Fibroblast of lung (primary cell): ENCODE measurements at regions not wholly inside any gene's neighbourhood (a gene's known extent, or its start where the extent isn't known, plus 50 kb on each side); places are given as distances from the start of the nearest gene placed in this dataset.
A peak's percentile ranks its signal among the peaks of the same experiment; 100 is the strongest.

Experiments
- DNase-seq, 2 donors: peaks; one replicate each; pipeline versions ENCODE4 v3.0.0 to v3.0.0-alpha.2; 2010; ENCODE audit warnings: low read depth in 2 of 2
- H2AFZ ChIP-seq: 2 replicates; pipeline ENCODE4 v1.5.1; 2012; ENCODE audit warnings: low read length, control low read depth, inconsistent platforms
- H3K27ac ChIP-seq: 2 replicates; pipeline ENCODE4 v1.5.1; 2011; ENCODE audit warnings: low read length, control low read depth; ENCODE audit not compliant: insufficient read depth
- H3K27me3 ChIP-seq: 2 replicates; pipeline ENCODE4 v1.5.1; 2011; ENCODE audit warnings: mild to moderate bottlenecking, low read length; ENCODE audit not compliant: control insufficient read depth, insufficient read depth
- H3K36me3 ChIP-seq: 2 replicates; pipeline ENCODE4 v1.5.1; 2011; ENCODE audit warnings: low read length; ENCODE audit not compliant: control insufficient read depth, insufficient read depth
- H3K4me1 ChIP-seq: 2 replicates; pipeline ENCODE4 v1.5.1; 2011; ENCODE audit warnings: low read length; ENCODE audit not compliant: control insufficient read depth, insufficient read depth; ENCODE audit errors: extremely low read depth
- H3K4me2 ChIP-seq: 2 replicates; pipeline ENCODE4 v1.5.1; 2011; ENCODE audit warnings: low read length, control low read depth; ENCODE audit not compliant: insufficient read depth; ENCODE audit errors: extremely low read depth
- H3K4me3 ChIP-seq, 4 experiments: fragments of 200-600 bp in 1 of 4; sonication (generic) in 1 of 4; replicated peaks in 1 of 4; 2 replicates each; pipeline ENCODE4 v1.5.1; 2011 to 2016; ENCODE audit warnings: low read length in 4 of 4, low read depth in 3 of 4, mild to moderate bottlenecking in 3 of 4, control low read depth in 2 of 4, inconsistent platforms in 1 of 4, mixed read lengths in 1 of 4; ENCODE audit not compliant: insufficient read depth in 1 of 4; ENCODE audit errors: control extremely low read depth in 1 of 4
- H3K79me2 ChIP-seq: 2 replicates; pipeline ENCODE4 v1.5.1; 2012; ENCODE audit warnings: mild to moderate bottlenecking, low read length, inconsistent platforms; ENCODE audit not compliant: control insufficient read depth, insufficient read depth
- H3K9ac ChIP-seq: 2 replicates; pipeline ENCODE4 v1.5.1; 2011; ENCODE audit warnings: mild to moderate bottlenecking, low read length, control low read depth; ENCODE audit not compliant: insufficient read depth
- H3K9me3 ChIP-seq: 2 replicates; pipeline ENCODE4 v1.5.1; 2012; ENCODE audit warnings: low read depth, low read length; ENCODE audit not compliant: control insufficient read depth, insufficient read depth
- H4K20me1 ChIP-seq: 2 replicates; pipeline ENCODE4 v1.5.1; 2011; ENCODE audit warnings: low read length; ENCODE audit not compliant: control insufficient read depth, insufficient read depth; ENCODE audit errors: extremely low read depth
- EZH2 ChIP-seq: IDR thresholded peaks from 2 replicates; pipeline ENCODE4 v1.5.1; 2012; ENCODE audit warnings: low read length, control low read depth, mild to moderate bottlenecking; ENCODE audit errors: missing control alignments
- TF ChIP-seq, protein P1 (sequence below), 2 donors: IDR thresholded peaks in 1 of 2; conservative IDR thresholded peaks in 1 of 2; 1 replicate in 1 of 2; 2 replicates in 1 of 2; pipeline ENCODE4 v1.5.1; 2011 to 2012; ENCODE audit warnings: low read length in 2 of 2, control low read depth in 1 of 2, inconsistent platforms in 1 of 2, low read depth in 1 of 2, mild to moderate bottlenecking in 1 of 2

DNA sequence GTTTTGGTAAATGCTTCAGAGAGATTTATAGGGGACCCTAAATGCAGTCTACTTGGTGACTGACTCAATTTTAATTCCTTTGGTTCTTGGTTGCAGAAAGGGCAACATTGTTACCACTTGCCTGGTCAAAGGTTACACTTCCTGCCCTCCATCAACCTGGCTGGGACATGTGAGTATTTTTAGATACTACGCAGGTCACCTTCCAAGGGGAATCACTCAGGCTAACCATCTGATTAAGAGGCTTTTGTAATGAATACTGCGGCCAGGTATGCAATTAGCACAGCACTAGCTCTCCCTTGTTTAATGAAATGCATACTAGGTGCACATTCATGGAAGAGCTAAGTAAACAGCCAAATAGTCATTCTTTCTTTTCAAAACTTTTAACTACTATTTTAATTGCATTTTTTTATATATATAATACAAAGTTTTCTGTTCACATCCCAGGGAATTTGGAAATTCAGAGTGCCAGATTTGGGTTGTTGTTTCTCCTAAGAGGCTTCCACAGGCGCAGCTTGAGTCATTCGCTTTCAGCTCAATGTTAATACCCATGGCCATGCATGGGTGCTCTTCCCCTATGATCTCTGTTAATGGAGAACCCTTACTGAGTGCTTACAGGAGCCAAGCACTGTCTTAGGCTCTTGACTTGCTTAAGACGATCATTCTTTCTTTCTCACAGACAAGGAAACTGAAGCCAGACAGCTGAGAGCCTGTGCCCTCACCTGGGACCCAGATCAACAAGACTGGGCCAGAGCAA is 152.2 kb downstream of the MTX2 start:
- no peaks in the 10 kb centered on the region for H3K36me3 ChIP-seq
- TF ChIP-seq EZH2: no peak
- TF ChIP-seq, protein P1, sequence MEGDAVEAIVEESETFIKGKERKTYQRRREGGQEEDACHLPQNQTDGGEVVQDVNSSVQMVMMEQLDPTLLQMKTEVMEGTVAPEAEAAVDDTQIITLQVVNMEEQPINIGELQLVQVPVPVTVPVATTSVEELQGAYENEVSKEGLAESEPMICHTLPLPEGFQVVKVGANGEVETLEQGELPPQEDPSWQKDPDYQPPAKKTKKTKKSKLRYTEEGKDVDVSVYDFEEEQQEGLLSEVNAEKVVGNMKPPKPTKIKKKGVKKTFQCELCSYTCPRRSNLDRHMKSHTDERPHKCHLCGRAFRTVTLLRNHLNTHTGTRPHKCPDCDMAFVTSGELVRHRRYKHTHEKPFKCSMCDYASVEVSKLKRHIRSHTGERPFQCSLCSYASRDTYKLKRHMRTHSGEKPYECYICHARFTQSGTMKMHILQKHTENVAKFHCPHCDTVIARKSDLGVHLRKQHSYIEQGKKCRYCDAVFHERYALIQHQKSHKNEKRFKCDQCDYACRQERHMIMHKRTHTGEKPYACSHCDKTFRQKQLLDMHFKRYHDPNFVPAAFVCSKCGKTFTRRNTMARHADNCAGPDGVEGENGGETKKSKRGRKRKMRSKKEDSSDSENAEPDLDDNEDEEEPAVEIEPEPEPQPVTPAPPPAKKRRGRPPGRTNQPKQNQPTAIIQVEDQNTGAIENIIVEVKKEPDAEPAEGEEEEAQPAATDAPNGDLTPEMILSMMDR (conservative IDR thresholded peaks at IDR 0.05 in 1 of 2, IDR thresholded peaks at IDR 0.05 in 1 of 2; ENCODE audit: low read depth in 1 of 2, low read length in 2 of 2): no peak
- no peak overlapping the region for H2AFZ ChIP-seq
- H3K4me3 ChIP-seq: no peak overlapping the region
- peak in 1 of 2 donors; percentile 73 for DNase-seq
- no peak overlapping the region for H3K9ac ChIP-seq
- no peaks in the 10 kb centered on the region for H3K4me1 ChIP-seq
- H3K4me2 ChIP-seq: no peak overlapping the region
- no peaks in the 10 kb centered on the region for H3K79me2 ChIP-seq
- no peaks in the 10 kb centered on the region for H3K9me3 ChIP-seq
- H4K20me1 ChIP-seq: no peaks in the 10 kb centered on the region
- H3K27me3 ChIP-seq: peaks cover 2% of the 10 kb centered on the region
- no peak overlapping the region for H3K27ac ChIP-seq

DNA sequence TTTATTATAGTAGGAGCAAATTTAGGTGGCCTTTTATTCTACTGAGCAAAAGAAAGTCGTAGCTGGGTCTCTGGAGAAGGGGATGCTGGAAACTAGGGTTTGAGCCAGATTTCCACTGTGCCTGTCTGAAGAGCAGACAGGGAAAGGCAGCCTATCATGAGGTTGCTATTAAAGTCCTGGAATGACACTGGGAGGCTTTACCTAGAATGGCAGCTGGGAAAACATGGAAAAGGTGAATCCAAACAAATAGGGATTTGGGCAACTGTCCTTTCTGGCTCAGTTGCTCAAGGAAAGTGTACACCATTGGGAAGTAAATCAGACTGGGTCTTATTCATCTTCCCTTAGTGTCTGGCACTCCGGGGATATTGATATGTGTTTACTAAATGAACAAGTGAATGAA is 154.6 kb downstream of the MTX2 start:
- DNase-seq: no peak
- Histone ChIP-seq H3K4me1 (no peaks in the 10 kb centered on the region), H3K9ac (no peak overlapping the region), H3K36me3 (no peaks in the 10 kb centered on the region), H3K79me2 (no peaks in the 10 kb centered on the region), H2AFZ (no peak overlapping the region), H3K4me3 (no peak overlapping the region), H3K27me3 (peaks cover 2% of the 10 kb centered on the region), H4K20me1 (no peaks in the 10 kb centered on the region), H3K4me2 (no peak overlapping the region), H3K27ac (no peak overlapping the region), H3K9me3 (no peaks in the 10 kb centered on the region)
- TF ChIP-seq EZH2: no peak
- TF ChIP-seq, protein P1 (conservative IDR thresholded peaks at IDR 0.05 in 1 of 2, IDR thresholded peaks at IDR 0.05 in 1 of 2; ENCODE audit: low read depth in 1 of 2, low read length in 2 of 2): no peak

DNA sequence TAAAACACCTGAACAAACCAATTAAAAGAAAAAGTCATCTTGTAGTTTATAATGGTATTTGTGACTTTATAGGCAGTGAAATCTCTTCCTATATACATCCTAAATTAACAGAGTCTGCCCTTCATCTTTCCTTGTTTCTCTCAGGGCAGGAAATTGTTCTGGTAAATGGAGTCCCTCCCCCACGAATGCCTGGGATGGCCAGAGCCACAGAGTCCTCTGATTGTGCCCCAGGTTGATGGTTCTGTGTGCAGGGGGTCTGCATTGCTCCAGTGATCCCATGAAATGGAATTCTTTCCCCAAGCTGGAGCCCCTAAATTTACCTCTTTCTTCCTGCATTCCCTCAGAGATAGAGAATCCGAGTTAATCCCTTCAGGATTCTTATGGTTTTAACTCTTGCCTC is 155.5 kb downstream of the MTX2 start:
- Histone ChIP-seq H3K4me3 (no peak overlapping the region), H3K4me1 (no peaks in the 10 kb centered on the region), H3K79me2 (no peaks in the 10 kb centered on the region), H3K4me2 (no peak overlapping the region), H2AFZ (no peak overlapping the region), H3K27me3 (peaks cover 2% of the 10 kb centered on the region), H3K9me3 (no peaks in the 10 kb centered on the region), H3K27ac (no peak overlapping the region), H3K36me3 (no peaks in the 10 kb centered on the region), H4K20me1 (no peaks in the 10 kb centered on the region), H3K9ac (no peak overlapping the region)
- TF ChIP-seq EZH2: no peak
- TF ChIP-seq, protein P1 (conservative IDR thresholded peaks at IDR 0.05 in 1 of 2, IDR thresholded peaks at IDR 0.05 in 1 of 2; ENCODE audit: low read depth in 1 of 2, low read length in 2 of 2): no peak
- DNase-seq: no peak
